GM19468 (cell line): ENCODE measurements at regions not wholly inside any gene's neighbourhood (a gene's known extent, or its start where the extent isn't known, plus 50 kb on each side); places are given as distances from the start of the nearest gene placed in this dataset.

Experiments used
- ATAC-seq: cut with Tn5 transposase; IDR thresholded peaks from one replicate; pipeline ENCODE4 v1.9.1; 2021; ENCODE audit warnings: mild to moderate bottlenecking, moderate library complexity, moderate number of reproducible peaks; ENCODE audit not compliant: unreplicated experiment; ENCODE audit errors: extremely low read depth

DNA sequence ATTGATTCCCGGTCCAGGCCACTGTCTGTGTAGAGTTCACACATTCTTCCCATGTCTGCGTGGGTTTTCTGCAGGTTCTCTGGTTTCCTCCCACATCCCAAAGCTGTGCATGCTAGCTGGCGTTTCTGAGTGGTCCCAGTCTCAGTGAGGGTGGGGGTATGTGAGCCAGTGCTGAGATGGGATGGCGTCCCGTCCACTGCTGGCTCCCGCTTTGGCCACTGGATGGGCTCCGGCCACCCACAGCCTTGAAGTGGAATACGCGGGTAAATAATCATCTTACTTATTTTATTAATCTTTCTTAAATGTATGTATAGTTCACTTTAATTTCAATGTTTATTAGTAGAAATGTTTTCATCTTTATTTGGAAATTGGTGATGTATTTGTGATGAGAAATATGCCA, 343.5 kb upstream of the MANEA start:
- ATAC-seq: no peak

DNA sequence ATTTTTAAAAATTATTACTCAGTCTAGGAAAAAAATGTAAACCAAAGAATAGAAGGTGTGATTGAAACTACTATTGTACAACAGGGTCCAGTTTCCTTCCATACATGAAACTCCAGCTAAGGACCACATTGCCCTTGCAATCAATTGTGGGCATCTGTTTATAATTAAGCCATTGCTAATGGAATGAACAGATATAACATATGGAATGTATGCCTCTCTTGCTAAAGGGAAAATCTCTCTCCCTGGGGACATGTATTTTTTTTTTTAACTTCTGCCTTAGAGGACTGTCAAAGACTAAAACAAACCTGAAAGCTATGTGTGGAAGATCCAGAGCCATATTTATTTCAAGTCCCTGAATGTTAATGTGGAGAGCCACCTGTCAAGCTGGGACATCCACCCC, 336.8 kb upstream of the MANEA start:
- ATAC-seq: no peak

DNA sequence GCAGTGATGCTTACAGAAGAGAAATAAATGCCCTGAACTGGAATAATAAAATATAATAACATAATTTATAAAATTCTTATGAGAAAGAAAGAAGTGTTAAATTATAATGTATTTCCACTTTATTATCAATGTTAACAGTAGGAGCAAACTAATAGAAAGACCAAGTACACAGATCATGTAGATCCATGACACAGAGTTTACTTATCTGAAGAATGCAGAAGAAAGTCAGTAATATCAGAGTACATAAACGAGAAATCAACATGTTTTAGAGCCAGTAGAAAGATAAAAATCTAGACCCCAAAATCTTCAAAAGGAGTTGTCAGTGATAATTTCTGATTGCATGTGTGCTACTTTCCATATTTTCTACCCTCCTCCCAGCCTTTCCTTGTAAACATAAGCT, 334.8 kb upstream of the MANEA start:
- ATAC-seq: no peak

DNA sequence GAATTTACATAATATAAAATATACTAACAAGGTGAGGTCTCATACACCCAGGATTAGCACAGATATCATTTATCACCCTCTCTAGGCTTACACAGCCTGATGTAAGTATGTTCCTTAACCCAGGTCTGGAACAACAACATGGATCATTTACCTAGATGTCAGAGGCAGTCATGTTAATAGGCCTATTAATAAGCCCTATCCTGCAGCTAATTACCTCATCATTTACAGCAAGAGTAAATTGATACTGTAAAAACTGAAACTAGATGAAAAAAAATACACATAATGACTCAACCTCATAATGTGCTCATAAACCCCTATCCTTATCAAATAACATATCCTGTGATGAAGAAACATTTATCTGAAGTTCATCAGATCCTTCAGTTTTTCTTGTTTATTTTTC, 334.3 kb upstream of the MANEA start:
- no peak for ATAC-seq

- ATAC-seq: no peak
Measured at GRCh38 chr6:95244751-95245150, 332.6 kb upstream of the MANEA start.

DNA sequence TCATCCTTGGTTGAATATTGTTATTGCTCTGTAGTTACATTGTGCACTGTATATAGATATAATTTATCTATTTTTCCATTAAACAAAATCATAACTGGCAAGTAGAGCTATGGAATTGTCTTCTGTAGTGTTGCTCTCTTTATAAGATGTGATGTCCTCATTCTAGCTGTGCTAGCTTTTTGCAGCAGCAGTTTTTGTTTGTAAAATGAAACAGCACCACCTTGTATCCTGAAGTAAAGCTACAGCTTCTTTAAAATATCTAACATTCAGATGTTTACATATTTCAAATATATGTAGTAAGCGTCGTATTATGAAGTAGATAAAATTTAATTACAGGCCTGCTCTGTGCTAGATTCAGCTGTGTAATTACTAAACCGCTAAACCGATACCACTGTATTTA, 328.8 kb upstream of the MANEA start:
- ATAC-seq: no peak

DNA sequence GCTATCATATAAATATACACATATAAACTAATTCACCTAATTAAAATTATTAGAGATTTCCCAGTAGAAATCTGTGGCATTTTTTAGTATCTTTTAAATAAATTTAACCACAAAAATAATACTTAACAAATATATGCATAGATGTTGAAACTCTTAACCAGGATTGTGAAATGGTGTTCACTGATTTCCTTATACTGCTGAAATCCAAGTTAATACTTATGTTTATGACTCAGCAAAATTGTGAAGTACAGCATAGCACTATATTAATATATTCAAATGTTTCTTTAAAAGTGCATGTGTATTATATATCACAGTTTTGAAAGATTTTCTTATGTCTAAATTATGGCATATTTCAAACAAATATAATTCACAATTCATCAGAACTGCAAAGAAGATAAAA, 328.2 kb upstream of the MANEA start:
- ATAC-seq: no peak

GRCh38 chr6:95249661-95250060, 327.7 kb upstream of the MANEA start:
- no peak for ATAC-seq

DNA sequence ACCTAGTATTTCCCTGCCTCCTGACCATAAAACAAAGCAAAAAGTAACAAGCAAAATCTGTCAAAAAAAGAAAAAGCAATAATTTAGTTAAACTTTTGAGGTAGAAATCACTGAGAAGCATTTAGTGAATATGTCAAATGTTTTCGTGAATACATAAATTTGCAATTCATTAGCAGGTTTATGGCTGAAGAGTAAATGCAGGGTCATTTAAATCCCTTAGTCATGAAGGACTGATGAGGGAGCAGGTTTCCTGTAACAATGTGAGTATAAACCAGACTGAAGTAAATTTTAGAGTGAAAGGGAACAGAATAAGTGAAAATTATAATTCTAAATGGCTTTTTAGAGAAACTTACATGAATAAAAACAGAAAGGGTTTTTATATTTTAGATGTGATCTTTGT, 313.5 kb upstream of the MANEA start:
- ATAC-seq: no peak

- ATAC-seq: no peak
Measured at GRCh38 chr6:95266537-95267258, 310.6 kb upstream of the MANEA start.

- ATAC-seq: no peak
Measured at GRCh38 chr6:95274686-95275235, 302.6 kb upstream of the MANEA start.

GRCh38 chr6:95279616-95280015, 297.7 kb upstream of the MANEA start:
- no peak for ATAC-seq

- no peak for ATAC-seq
Measured at GRCh38 chr6:95280686-95281273, 296.6 kb upstream of the MANEA start.

- ATAC-seq: no peak
Measured at GRCh38 chr6:95285881-95286280, 291.5 kb upstream of the MANEA start.

DNA sequence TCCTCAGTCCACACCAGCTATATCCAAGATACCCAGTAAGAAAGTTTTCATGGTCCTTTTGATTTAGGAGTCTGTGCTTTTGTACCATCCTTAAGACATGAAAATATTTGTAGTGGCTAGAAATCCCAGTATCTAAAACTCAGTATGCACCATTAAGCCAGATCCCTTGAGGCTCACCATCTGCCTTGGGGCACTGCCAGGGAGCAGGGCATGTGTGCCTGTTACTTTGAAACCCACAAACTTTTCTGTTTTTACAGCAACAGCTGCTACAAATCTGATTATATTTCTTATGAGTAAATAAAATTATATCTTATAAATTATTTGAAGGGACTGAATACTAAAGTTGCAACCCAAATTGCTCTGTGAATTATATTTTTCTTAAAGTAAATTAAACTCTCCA, 290.5 kb upstream of the MANEA start:
- no peak for ATAC-seq

- ATAC-seq: no peak
Measured at GRCh38 chr6:95288251-95288650, 289.1 kb upstream of the MANEA start.

DNA sequence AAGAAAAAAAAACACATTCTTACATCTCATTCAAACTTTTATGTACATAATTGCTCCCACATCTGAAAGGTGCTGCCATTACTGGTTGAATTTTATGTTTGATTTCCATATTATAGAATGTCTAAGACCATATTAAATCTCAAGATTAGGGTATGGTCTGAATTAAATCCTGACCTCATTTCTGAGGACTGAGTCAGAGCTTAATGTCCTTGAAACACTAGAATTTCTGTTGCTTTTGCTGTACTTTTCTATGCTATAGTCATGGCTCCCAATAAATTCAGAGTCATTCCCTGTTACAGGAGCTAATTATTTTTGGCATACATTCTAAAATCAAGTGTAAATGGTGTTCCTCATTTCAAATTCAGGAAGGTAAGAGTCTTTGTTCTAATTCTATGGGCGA, 285.3 kb upstream of the MANEA start:
- no peak for ATAC-seq

DNA sequence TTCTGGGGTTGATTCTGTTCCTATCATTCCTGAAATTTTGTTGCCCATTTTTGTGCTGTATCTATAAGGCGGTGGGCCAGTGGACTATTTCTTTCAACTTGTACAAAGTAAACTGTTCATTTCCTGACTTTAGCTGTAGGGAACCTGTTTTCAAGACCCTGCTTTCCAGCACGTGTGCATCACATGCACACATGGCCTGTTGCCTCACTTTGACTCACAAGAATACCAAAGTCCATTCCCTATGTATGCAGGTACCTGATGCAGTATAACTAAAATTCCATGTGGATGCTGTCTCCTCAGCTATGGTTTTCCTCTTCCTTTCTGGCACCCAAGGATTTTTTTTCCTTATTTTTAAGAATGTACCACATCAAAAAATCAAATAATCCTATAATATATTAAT, 284.1 kb upstream of the MANEA start:
- ATAC-seq: no peak

DNA sequence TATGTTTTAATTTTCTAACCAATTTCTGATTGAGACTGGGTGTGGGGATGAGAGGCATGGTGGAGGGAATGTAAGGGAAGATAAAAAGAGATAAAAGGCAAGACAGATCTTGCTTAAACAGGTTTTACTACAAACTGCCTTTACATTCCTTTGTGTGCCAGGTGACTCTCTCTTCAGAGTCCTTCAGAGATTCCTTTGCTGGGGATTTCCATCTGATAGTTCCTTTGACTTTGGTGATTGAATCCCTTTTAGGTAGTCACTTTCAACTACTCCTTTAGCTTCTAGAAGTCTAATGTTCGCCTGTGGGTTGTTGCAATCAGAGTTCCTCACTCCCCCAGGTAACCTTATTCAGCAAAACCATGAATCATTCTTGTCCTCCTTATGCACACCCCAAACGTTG, 283.3 kb upstream of the MANEA start:
- ATAC-seq: no peak

GRCh38 chr6:95309545-95309944, 267.8 kb upstream of the MANEA start:
- ATAC-seq: no peak

- ATAC-seq: no peak
Measured at GRCh38 chr6:95318137-95318536, 259.2 kb upstream of the MANEA start.

DNA sequence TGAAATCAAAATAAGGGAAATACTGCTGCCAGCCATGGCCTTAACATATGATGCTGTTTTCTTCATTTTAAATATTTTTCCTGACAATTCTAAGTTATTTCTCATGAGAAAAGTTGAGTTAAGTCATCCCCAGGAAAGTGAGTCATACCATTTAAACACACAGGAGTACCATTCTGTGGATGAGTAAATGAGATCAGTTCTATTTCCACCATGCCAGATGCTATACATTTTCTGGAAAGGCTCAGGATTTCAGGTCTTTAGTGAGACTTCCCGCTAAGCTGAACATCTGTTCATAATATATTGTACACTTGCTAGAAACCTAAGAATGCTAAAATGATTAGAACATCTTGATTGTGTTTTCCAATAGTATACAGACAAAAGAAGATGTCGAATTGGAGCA, 256.2 kb upstream of the MANEA start:
- ATAC-seq: no peak
